GM12878 (cell line): ENCODE measurements at regions not wholly inside any gene's neighbourhood (a gene's known extent, or its start where the extent isn't known, plus 50 kb on each side); places are given as distances from the start of the nearest gene placed in this dataset.

ENCODE experiments used
- ATAC-seq: fragments of 200-7000 bp; cut with Tn5 transposase; 3 replicates; pipeline ENCODE4 v1.9.1; 2020; ENCODE audit warnings: mild to moderate bottlenecking, moderate library complexity
- BruUV-seq: library from RNA; stranded (reverse); fragments of 400-500 nt; replicated peaks from 2 replicates; lab custom pipeline; 2021; lab: Mats Ljungman, UMichigan
- CTCF ChIA-PET: fragments of 300-600 bp; sonication (Branson Sonifier 250); formaldehyde crosslinking; extraction: SDS; loops from one replicate; lab custom pipeline; 2021; ENCODE audit warnings: inconsistent platforms; lab: Yijun Ruan, JAX
- POLR2A ChIA-PET: fragments of 350-600 bp; formaldehyde crosslinking; extraction: SDS; loops from one replicate; lab custom pipeline; 2021; ENCODE audit warnings: inconsistent platforms; lab: Charles Lee
- RAD21 ChIA-PET: fragments of 300-600 bp; sonication (Branson Sonifier 250); formaldehyde crosslinking; loops from one replicate; lab custom pipeline; 2023; ENCODE audit warnings: antibody characterized with exemption; ENCODE audit not compliant: unreplicated experiment; lab: Charles Lee
- SMC1A ChIA-PET: fragments of 300-600 bp; sonication (Branson Sonifier 250); formaldehyde crosslinking; loops from one replicate; lab custom pipeline; 2023; ENCODE audit not compliant: unreplicated experiment, uncharacterized antibody; lab: Charles Lee
- DNase-seq: peaks from one replicate; pipeline ENCODE4 v3.0.0-alpha.2; 2011; ENCODE audit warnings: low read depth, low spot score
- FAIRE-seq: peaks from 3 replicates; lab custom pipeline; 2011; peaks lifted over from hg19 to GRCh38; lab: Jason Lieb, UNC
- H2AFZ ChIP-seq: 2 replicates; pipeline ENCODE4 v1.6.0; 2011; ENCODE audit warnings: low read depth, low read length, control low read depth; ENCODE audit not compliant: control insufficient read depth
- H3K27ac ChIP-seq: 2 replicates; pipeline ENCODE4 v1.5.1; 2011; ENCODE audit warnings: control low read depth; ENCODE audit not compliant: control insufficient read depth, insufficient read depth
- H3K27me3 ChIP-seq, 2 experiments: replicated peaks in 1 of 2; 2 replicates each; pipeline versions ENCODE4 v1.6.0 to v1.6.1; 2011; ENCODE audit warnings: low read length in 1 of 2; ENCODE audit not compliant: control insufficient read depth in 2 of 2, insufficient read depth in 2 of 2
- H3K36me3 ChIP-seq, 2 experiments: 2 replicates each; pipeline ENCODE4 v1.5.1; 2011; ENCODE audit warnings: low read length in 1 of 2; ENCODE audit not compliant: control insufficient read depth in 2 of 2, insufficient read depth in 2 of 2
- H3K4me1 ChIP-seq: 2 replicates; pipeline ENCODE4 v1.6.1; 2011; ENCODE audit warnings: mild to moderate bottlenecking, low read length, moderate library complexity, mixed read lengths; ENCODE audit not compliant: control insufficient read depth, insufficient read depth
- H3K4me2 ChIP-seq: 2 replicates; pipeline ENCODE4 v1.6.0; 2011; ENCODE audit warnings: control low read depth; ENCODE audit not compliant: control insufficient read depth, insufficient read depth
- H3K4me3 ChIP-seq: fragments of 200-600 bp; sonication (generic); 2 replicates; pipeline ENCODE4 v1.5.1; 2016
- H3K79me2 ChIP-seq: 2 replicates; pipeline ENCODE4 v1.6.0; 2011; ENCODE audit warnings: low read length; ENCODE audit not compliant: control insufficient read depth, insufficient read depth
- H3K9ac ChIP-seq: 2 replicates; pipeline ENCODE4 v1.8.0; 2011; ENCODE audit warnings: low read length, control low read depth, mixed read lengths; ENCODE audit not compliant: control insufficient read depth, insufficient read depth
- H3K9me3 ChIP-seq: replicated peaks from 3 replicates; pipeline ENCODE4 v1.5.1; 2011; ENCODE audit warnings: mild to moderate bottlenecking, low read length; ENCODE audit not compliant: control insufficient read depth, insufficient read depth
- H4K20me1 ChIP-seq: 2 replicates; pipeline ENCODE4 v1.6.0; 2011; ENCODE audit not compliant: control insufficient read depth, insufficient read depth
- BHLHE40 ChIP-seq, 2 experiments: fragments of 450-650 bp in 1 of 2; IDR thresholded peaks; 2 replicates each; pipeline ENCODE4 v1.6.1; 2011 to 2017; ENCODE audit warnings: low read depth in 2 of 2, borderline replicate concordance in 1 of 2, improper control_type of control experiment in 1 of 2, low read length in 1 of 2, mild to moderate bottlenecking in 1 of 2
- MTA2 ChIP-seq: fragments of 450-650 bp; IDR thresholded peaks from 2 replicates; pipeline ENCODE4 v1.6.1; 2016; ENCODE audit warnings: low read depth, mild to moderate bottlenecking, moderate library complexity
- NKRF ChIP-seq: fragments of 450-650 bp; conservative IDR thresholded peaks from 2 replicates; pipeline ENCODE4 v1.6.1; 2017; ENCODE audit warnings: mild to moderate bottlenecking, moderate library complexity
- SIX5 ChIP-seq: IDR thresholded peaks from 2 replicates; pipeline ENCODE4 v1.6.1; 2011; ENCODE audit warnings: mild to moderate bottlenecking, low read depth, low read length, moderate library complexity; ENCODE audit not compliant: severe bottlenecking
- TBL1XR1 ChIP-seq: IDR thresholded peaks from 2 replicates; pipeline ENCODE4 v1.6.1; 2012; ENCODE audit warnings: low read depth, low read length, improper control_type of control experiment
- ZBTB33 ChIP-seq: fragments of 450-650 bp; IDR thresholded peaks from 2 replicates; pipeline ENCODE4 v1.6.1; 2017; ENCODE audit warnings: mild to moderate bottlenecking
- in situ Hi-C: fragments of 300-500 bp; cut with MboI; formaldehyde crosslinking; loops from 9 replicates; pipeline ENCODE4 v1.14.3; 2018; ENCODE audit warnings: mixed read lengths
- intact Hi-C: fragments of 100-400 bp; cut with micrococcal nuclease; formaldehyde crosslinking; loops from one replicate; pipeline ENCODE4 v1.14.2; 2022; ENCODE audit not compliant: unreplicated experiment

GRCh38 chr13:86098511-86098910 is 299.3 kb upstream of the SLITRK6 start:
- H3K36me3 ChIP-seq: no peaks in the 10 kb centered on the region
- RAD21 ChIA-PET: no interaction called here
- no peaks in the 10 kb centered on the region for H3K9me3 ChIP-seq
- CTCF ChIA-PET: no interaction called here
- intact Hi-C loops: no loop called here
- TF ChIP-seq NKRF (no peak), SIX5 (no peak), ZBTB33 (no peak), MTA2 (no peak), TBL1XR1 (no peak), BHLHE40 (IDR thresholded peaks at IDR 0.05; ENCODE audit: borderline replicate concordance in 1 of 2, low read depth in 2 of 2, low read length in 1 of 2) (no peak)
- H3K4me1 ChIP-seq: no peaks in the 10 kb centered on the region
- H4K20me1 ChIP-seq: no peaks in the 10 kb centered on the region
- H3K9ac ChIP-seq: no peak overlapping the region
- ATAC-seq (no peak), FAIRE-seq (no peak), DNase-seq (no peak)
- BruUV-seq: no TSS peak
- no peak overlapping the region for H3K27ac ChIP-seq
- no peak overlapping the region for H2AFZ ChIP-seq
- no peaks in the 10 kb centered on the region for H3K79me2 ChIP-seq
- H3K27me3 ChIP-seq: no peaks in the 10 kb centered on the region
- H3K4me2 ChIP-seq: no peak overlapping the region
- in situ Hi-C loops: no loop called here
- POLR2A ChIA-PET: no interaction called here
- no peak overlapping the region for H3K4me3 ChIP-seq
- SMC1A ChIA-PET: no interaction called here
